Upper lobe of left lung (tissue), 4 donors: ENCODE measurements at regions not wholly inside any gene's neighbourhood (a gene's known extent, or its start where the extent isn't known, plus 50 kb on each side); places are given as distances from the start of the nearest gene placed in this dataset.

Experiments used
- EP300 ChIP-seq, 4 donors: sonication (generic); formaldehyde crosslinking; IDR thresholded peaks; one replicate each; pipeline ENCODE4 v1.5.1; 2017; ENCODE audit warnings: antibody characterized with exemption in 4 of 4, control low read depth in 2 of 4
- TF ChIP-seq, protein P1 (sequence below), 6 experiments: fragments of 450-650 bp in 4 of 6; fragments of 200-600 bp in 2 of 6; sonication (generic) in 2 of 6; IDR thresholded peaks; one replicate each; pipeline ENCODE4 v1.5.1; 2016 to 2019; ENCODE audit warnings: antibody characterized with exemption in 6 of 6

GRCh38 chrX:127702527-127702926 lies 349.7 kb downstream of the ACTRT1 start:
- TF ChIP-seq, protein P1, sequence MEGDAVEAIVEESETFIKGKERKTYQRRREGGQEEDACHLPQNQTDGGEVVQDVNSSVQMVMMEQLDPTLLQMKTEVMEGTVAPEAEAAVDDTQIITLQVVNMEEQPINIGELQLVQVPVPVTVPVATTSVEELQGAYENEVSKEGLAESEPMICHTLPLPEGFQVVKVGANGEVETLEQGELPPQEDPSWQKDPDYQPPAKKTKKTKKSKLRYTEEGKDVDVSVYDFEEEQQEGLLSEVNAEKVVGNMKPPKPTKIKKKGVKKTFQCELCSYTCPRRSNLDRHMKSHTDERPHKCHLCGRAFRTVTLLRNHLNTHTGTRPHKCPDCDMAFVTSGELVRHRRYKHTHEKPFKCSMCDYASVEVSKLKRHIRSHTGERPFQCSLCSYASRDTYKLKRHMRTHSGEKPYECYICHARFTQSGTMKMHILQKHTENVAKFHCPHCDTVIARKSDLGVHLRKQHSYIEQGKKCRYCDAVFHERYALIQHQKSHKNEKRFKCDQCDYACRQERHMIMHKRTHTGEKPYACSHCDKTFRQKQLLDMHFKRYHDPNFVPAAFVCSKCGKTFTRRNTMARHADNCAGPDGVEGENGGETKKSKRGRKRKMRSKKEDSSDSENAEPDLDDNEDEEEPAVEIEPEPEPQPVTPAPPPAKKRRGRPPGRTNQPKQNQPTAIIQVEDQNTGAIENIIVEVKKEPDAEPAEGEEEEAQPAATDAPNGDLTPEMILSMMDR (IDR thresholded peaks at IDR 0.05): no peak
- no peak for TF ChIP-seq EP300 (IDR thresholded peaks at IDR 0.05)
